Mesendoderm (in vitro differentiated cells): ENCODE measurements at regions not wholly inside any gene's neighbourhood (a gene's known extent, or its start where the extent isn't known, plus 50 kb on each side); places are given as distances from the start of the nearest gene placed in this dataset.

Source experiments
- DNase-seq: peaks from one replicate; pipeline ENCODE4 v3.0.0; 2013
- H2AK5ac ChIP-seq: 2 replicates; pipeline ENCODE4 v1.6.1; 2013; ENCODE audit warnings: low read length, inconsistent platforms
- H2BK120ac ChIP-seq: 2 replicates; pipeline ENCODE4 v1.6.1; 2013; ENCODE audit warnings: low read depth, mild to moderate bottlenecking, low read length, moderate library complexity, mixed read lengths
- H2BK15ac ChIP-seq: replicated peaks from 2 replicates; pipeline ENCODE4 v1.6.1; 2013; ENCODE audit warnings: low read depth, mild to moderate bottlenecking, moderate library complexity
- H2BK5ac ChIP-seq: 2 replicates; pipeline ENCODE4 v1.6.1; 2013; ENCODE audit warnings: low read length, inconsistent platforms
- H3K18ac ChIP-seq: 2 replicates; pipeline ENCODE4 v1.6.1; 2013; ENCODE audit warnings: mild to moderate bottlenecking, low read length, mixed read lengths
- H3K23ac ChIP-seq: one replicate; pipeline ENCODE4 v1.6.1; 2013; ENCODE audit warnings: low read length
- H3K27ac ChIP-seq: 2 replicates; pipeline ENCODE4 v1.5.1; 2013; ENCODE audit warnings: low read depth, mild to moderate bottlenecking, inconsistent platforms, low read length, moderate library complexity
- H3K27me3 ChIP-seq: 2 replicates; pipeline ENCODE4 v1.6.1; 2013; ENCODE audit warnings: low read length, control low read depth, mild to moderate bottlenecking, inconsistent platforms; ENCODE audit not compliant: insufficient read depth, poor library complexity
- H3K36me3 ChIP-seq: 2 replicates; pipeline ENCODE4 v1.6.1; 2013; ENCODE audit warnings: low read length, inconsistent platforms; ENCODE audit not compliant: control insufficient read depth, insufficient read depth
- H3K4ac ChIP-seq: one replicate; pipeline ENCODE4 v1.6.1; 2013; ENCODE audit warnings: low read depth, mild to moderate bottlenecking, low read length, moderate library complexity
- H3K4me1 ChIP-seq: 2 replicates; pipeline ENCODE4 v1.6.1; 2013; ENCODE audit warnings: low read depth, low read length, inconsistent platforms; ENCODE audit not compliant: control insufficient read depth
- H3K4me2 ChIP-seq: 2 replicates; pipeline ENCODE4 v1.6.1; 2013; ENCODE audit warnings: low read length
- H3K4me3 ChIP-seq: 2 replicates; pipeline ENCODE4 v1.5.1; 2013; ENCODE audit warnings: mild to moderate bottlenecking, low read length
- H3K56ac ChIP-seq: one replicate; pipeline ENCODE4 v1.6.1; 2013; ENCODE audit warnings: low read length
- H3K79me1 ChIP-seq: 2 replicates; pipeline ENCODE4 v1.6.1; 2013; ENCODE audit warnings: low read length, inconsistent platforms
- H3K79me2 ChIP-seq: 2 replicates; pipeline ENCODE4 v1.6.1; 2013; ENCODE audit warnings: mild to moderate bottlenecking, low read length; ENCODE audit not compliant: control insufficient read depth, insufficient read depth
- H3K9ac ChIP-seq: 2 replicates; pipeline ENCODE4 v1.6.1; 2013; ENCODE audit warnings: low read length, inconsistent platforms
- H4K5ac ChIP-seq: one replicate; pipeline ENCODE4 v1.6.1; 2013; ENCODE audit warnings: low read length
- H4K8ac ChIP-seq: one replicate; pipeline ENCODE4 v1.6.1; 2013; ENCODE audit warnings: low read depth, mild to moderate bottlenecking, control low read depth, low read length, moderate library complexity
- WGBS: extraction: QIAGEN DNeasy Blood & Tissue Kit; methylation state at CpG from one replicate; pipeline ENCODE4 v1.1.7; 2013; ENCODE audit warnings: low lambda C conversion rate, missing lambda C conversion rate; ENCODE audit not compliant: insufficient coverage; ENCODE audit errors: extremely low coverage; 5-methylcytosine and 5-hydroxymethylcytosine counted together

DNA sequence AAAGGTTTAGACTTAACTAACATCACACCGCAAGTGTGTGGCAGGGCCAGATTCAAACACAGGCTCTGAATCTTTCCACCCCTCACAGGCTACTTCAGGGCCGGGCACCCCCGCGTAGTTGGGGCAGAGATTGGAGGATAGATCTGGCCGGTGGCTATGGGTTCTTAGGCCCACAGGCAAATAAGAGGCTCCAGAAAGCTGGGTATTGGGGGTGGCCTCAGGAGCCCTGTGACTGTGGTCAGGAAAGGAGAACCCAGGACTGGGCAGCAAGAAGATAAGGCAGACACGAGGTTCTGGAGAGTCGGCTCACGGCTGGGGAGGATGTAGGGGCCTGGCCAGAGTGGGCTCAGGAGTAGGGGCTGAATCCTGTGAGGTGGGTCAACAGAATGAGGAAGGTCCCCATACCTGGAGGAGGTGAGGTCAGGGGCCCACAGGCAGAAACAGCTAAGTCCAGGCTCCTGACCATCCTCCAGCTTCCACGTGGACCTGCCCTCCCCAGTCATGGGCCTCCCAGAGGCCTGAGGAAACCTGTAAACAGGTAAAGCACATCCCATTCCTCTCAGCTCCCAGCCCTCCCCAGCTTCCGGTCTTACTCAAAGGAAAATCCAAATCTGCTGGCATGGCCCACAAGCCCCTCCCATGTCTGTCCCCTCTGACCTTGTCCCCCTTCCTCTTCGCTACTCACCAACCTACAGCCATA lies 306.2 kb downstream of the MATN1 start:
- no peaks in the 10 kb centered on the region for H3K79me2 ChIP-seq
- no peak overlapping the region for H3K4me3 ChIP-seq
- no peak overlapping the region for H4K5ac ChIP-seq
- WGBS, result no CpG with 5 or more reads among the region's 11 CpGs
- no peaks in the 10 kb centered on the region for H3K36me3 ChIP-seq
- H3K27ac ChIP-seq, result no peak overlapping the region
- no peak overlapping the region for H3K23ac ChIP-seq
- no peak overlapping the region for H3K56ac ChIP-seq
- H3K9ac ChIP-seq, result no peak overlapping the region
- H3K4me2 ChIP-seq, result no peak overlapping the region
- no peak overlapping the region for H4K8ac ChIP-seq
- H3K4me1 ChIP-seq, result peaks cover 7% of the 10 kb centered on the region
- no peak overlapping the region for H2BK5ac ChIP-seq
- no peak overlapping the region for H2BK15ac ChIP-seq
- H3K4ac ChIP-seq, result no peak overlapping the region
- H3K27me3 ChIP-seq, result no peaks in the 10 kb centered on the region
- no peak overlapping the region for H2AK5ac ChIP-seq
- no peak for DNase-seq
- H3K18ac ChIP-seq, result no peak overlapping the region
- H2BK120ac ChIP-seq, result no peak overlapping the region
- H3K79me1 ChIP-seq, result no peaks in the 10 kb centered on the region

DNA sequence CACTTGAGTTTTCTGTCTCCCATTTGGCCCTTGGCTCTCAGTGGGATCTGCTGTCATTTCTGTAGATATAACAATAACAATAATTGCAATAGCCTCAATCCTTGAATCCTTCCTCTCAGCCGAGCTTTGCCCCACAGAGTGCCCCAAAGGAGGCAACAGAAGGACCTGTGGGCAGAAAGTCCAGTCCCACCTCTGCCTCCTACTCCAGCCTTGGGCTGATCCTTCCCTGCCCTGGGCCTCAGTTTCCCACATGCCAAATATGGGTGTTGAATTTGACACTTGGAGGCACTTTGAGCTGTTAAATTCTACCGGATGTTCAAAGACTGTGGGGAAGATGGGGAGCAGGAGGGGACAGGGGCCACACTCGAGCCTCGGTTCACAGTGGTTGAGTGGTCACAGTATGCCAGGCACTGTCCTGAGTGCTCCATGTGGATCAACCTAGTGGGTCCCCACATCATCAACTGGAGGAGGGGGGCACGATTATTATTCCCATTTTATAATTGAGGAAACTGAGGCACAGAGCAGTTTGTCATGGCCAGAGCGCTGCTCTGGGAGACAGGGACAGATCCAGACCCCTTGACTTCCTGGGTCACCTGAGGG lies 307.1 kb downstream of the MATN1 start:
- Histone ChIP-seq H4K8ac (no peak overlapping the region), H3K27me3 (no peaks in the 10 kb centered on the region), H2BK5ac (no peak overlapping the region), H2AK5ac (no peak overlapping the region), H3K4me2 (no peak overlapping the region), H3K23ac (no peak overlapping the region), H3K27ac (no peak overlapping the region), H3K79me2 (no peaks in the 10 kb centered on the region), H3K4me1 (peaks cover 8% of the 10 kb centered on the region), H3K18ac (no peak overlapping the region), H3K36me3 (no peaks in the 10 kb centered on the region), H4K5ac (no peak overlapping the region), H3K4me3 (no peak overlapping the region), H3K4ac (no peak overlapping the region), H2BK15ac (no peak overlapping the region), H2BK120ac (no peak overlapping the region), H3K56ac (no peak overlapping the region), H3K79me1 (no peaks in the 10 kb centered on the region), H3K9ac (no peak overlapping the region)
- WGBS, result no CpG with 5 or more reads among the region's 6 CpGs
- no peak for DNase-seq

DNA sequence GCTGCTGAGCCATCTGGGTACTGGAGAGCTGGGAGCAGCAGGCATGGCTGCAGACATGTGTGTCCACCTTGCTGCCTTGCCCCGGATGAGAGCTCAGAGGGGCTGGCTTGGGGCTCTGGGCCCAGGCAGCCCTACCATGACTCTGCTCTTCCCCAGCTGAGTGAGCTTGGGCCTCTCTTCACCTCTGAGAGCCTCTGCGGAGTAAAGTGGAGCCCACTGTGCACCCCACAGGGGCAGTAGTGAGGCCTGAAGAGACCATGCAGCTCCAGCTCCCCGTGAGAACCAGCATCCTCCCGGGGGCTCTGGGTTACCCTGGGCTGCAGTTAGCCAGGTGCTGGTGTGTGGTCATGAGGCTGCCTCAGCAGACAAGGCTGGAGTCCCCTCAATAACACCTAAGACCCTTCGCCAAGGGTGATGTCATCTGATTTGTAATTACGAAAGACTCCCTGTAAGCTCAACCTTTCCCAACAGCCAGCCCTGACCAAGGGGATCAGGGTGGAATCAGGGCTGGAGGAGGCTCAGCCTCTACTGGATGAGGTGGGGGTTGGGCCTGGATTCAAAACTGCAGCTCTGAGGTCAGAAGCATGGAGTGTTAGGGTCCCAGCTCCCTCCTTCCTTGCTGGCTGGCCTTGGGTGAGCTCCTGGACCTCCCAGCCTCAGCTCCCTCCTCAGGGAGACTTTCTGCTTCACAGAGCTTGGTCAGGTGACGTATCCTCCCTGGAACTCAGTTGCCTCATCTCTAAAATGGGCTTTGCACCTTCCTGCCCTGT lies 308.0 kb downstream of the MATN1 start:
- H2BK15ac ChIP-seq, result no peak overlapping the region
- H3K79me1 ChIP-seq, result no peaks in the 10 kb centered on the region
- no peak overlapping the region for H2BK120ac ChIP-seq
- H3K56ac ChIP-seq, result no peak overlapping the region
- WGBS, result no CpG with 5 or more reads among the region's 7 CpGs
- no peak for DNase-seq
- H3K27me3 ChIP-seq, result no peaks in the 10 kb centered on the region
- H2BK5ac ChIP-seq, result no peak overlapping the region
- no peak overlapping the region for H4K5ac ChIP-seq
- no peaks in the 10 kb centered on the region for H3K36me3 ChIP-seq
- no peak overlapping the region for H3K9ac ChIP-seq
- peak overlapping the region; percentile 12 for H2AK5ac ChIP-seq
- H3K4ac ChIP-seq, result no peak overlapping the region
- H3K23ac ChIP-seq, result no peak overlapping the region
- H3K79me2 ChIP-seq, result no peaks in the 10 kb centered on the region
- no peak overlapping the region for H3K4me3 ChIP-seq
- no peak overlapping the region for H3K4me2 ChIP-seq
- no peak overlapping the region for H3K27ac ChIP-seq
- no peak overlapping the region for H4K8ac ChIP-seq
- H3K18ac ChIP-seq, result no peak overlapping the region
- peaks cover 8% of the 10 kb centered on the region for H3K4me1 ChIP-seq

DNA sequence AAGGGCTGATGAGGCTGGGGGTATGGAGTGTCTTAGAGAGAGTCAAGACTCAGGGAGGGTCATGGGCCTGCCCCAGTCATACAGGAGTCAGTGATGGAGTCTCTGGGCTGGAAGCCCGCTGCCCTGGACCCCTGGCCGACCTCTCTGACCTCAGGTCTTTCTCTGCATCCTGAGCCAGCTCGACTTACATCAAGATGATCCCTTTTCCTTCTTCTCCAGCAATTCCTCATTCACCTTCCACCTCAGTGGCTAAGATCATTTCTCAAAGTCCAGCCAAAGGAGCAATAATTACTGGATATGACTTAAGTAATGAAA lies 308.6 kb downstream of the MATN1 start:
- no peak overlapping the region for H3K23ac ChIP-seq
- no peak for DNase-seq
- no peak overlapping the region for H3K4me2 ChIP-seq
- H3K56ac ChIP-seq, result no peak overlapping the region
- H3K79me1 ChIP-seq, result no peaks in the 10 kb centered on the region
- no peak overlapping the region for H4K8ac ChIP-seq
- H3K27me3 ChIP-seq, result no peaks in the 10 kb centered on the region
- no peak overlapping the region for H3K4me3 ChIP-seq
- no peaks in the 10 kb centered on the region for H3K36me3 ChIP-seq
- no peak overlapping the region for H3K18ac ChIP-seq
- H2BK15ac ChIP-seq, result no peak overlapping the region
- H2BK120ac ChIP-seq, result no peak overlapping the region
- H3K27ac ChIP-seq, result no peak overlapping the region
- H3K4ac ChIP-seq, result no peak overlapping the region
- no peaks in the 10 kb centered on the region for H3K79me2 ChIP-seq
- H2AK5ac ChIP-seq, result no peak overlapping the region
- H3K9ac ChIP-seq, result no peak overlapping the region
- H4K5ac ChIP-seq, result no peak overlapping the region
- peaks cover 8% of the 10 kb centered on the region for H3K4me1 ChIP-seq
- WGBS, result no CpG with 5 or more reads among the region's 3 CpGs
- no peak overlapping the region for H2BK5ac ChIP-seq

DNA sequence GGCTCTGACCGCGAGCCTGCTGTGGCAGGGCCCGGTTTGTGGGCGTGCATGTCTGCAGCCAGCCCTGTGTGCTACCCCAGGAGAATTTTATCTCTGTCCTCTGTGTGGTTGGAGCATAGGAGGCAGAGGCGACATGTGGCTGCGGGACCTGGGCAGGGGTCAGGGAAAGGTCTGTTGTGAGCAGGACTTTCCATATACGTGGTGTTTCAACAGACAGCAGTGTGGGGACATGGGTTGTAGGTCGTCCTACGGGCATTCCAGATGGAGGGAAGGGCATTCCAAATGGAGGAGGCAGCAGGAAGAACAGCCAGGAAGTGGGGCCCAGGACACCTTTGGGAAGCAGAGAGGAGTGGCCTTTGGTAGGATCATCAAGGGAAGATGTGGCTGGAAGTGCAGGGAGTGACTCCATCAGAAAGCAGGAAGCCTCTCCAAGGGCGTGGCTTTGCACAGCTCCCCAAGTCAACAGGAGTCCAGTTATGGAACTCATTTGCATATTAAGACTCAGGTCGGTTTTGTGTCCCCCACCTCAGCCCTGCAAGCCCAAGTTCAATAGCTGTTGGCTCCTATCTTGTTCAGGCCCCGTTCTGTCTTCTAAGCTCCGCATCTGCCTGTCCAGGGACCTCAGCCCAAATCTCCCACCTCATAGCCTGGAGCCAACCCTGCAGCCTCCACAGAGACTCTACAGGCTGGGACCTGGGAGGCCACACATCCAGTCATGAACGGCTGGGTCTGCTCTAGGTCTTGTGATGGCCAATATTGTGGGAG lies 309.1 kb downstream of the MATN1 start:
- no peak overlapping the region for H4K8ac ChIP-seq
- no peak overlapping the region for H2BK15ac ChIP-seq
- no peak overlapping the region for H2BK120ac ChIP-seq
- H3K36me3 ChIP-seq, result no peaks in the 10 kb centered on the region
- no peak overlapping the region for H2BK5ac ChIP-seq
- H3K79me2 ChIP-seq, result no peaks in the 10 kb centered on the region
- peaks cover 8% of the 10 kb centered on the region for H3K4me1 ChIP-seq
- no CpG with 5 or more reads among the region's 14 CpGs for WGBS
- H3K27ac ChIP-seq, result no peak overlapping the region
- no peak overlapping the region for H3K23ac ChIP-seq
- H3K27me3 ChIP-seq, result no peaks in the 10 kb centered on the region
- H3K18ac ChIP-seq, result no peak overlapping the region
- no peak overlapping the region for H3K4me2 ChIP-seq
- no peak for DNase-seq
- H3K4me3 ChIP-seq, result no peak overlapping the region
- H2AK5ac ChIP-seq, result no peak overlapping the region
- no peak overlapping the region for H3K9ac ChIP-seq
- no peak overlapping the region for H4K5ac ChIP-seq
- H3K56ac ChIP-seq, result no peak overlapping the region
- no peak overlapping the region for H3K4ac ChIP-seq
- no peaks in the 10 kb centered on the region for H3K79me1 ChIP-seq
